ENCODE measurements at regions not wholly inside any gene's neighbourhood (a gene's known extent, or its start where the extent isn't known, plus 50 kb on each side); places are given as distances from the start of the nearest gene placed in this dataset.

- TF ChIP-seq POLR2A (IDR thresholded peaks at IDR 0.05) (no peak), CTCF (IDR thresholded peaks at IDR 0.05) (no peak)
Observed at GRCh38 chr5:113809626-113810025, 296.1 kb downstream of the YTHDC2 start.
